HG03039 (cell line): ENCODE measurements at regions not wholly inside any gene's neighbourhood (a gene's known extent, or its start where the extent isn't known, plus 50 kb on each side); places are given as distances from the start of the nearest gene placed in this dataset.

ENCODE experiments used
- ATAC-seq: cut with Tn5 transposase; IDR thresholded peaks from one replicate; pipeline ENCODE4 v1.9.1; 2021; ENCODE audit warnings: mild to moderate bottlenecking, moderate library complexity; ENCODE audit not compliant: unreplicated experiment

GRCh38 chr4:58216461-58216860 is 1106.3 kb upstream of the IGFBP7 start:
- ATAC-seq: no peak

DNA sequence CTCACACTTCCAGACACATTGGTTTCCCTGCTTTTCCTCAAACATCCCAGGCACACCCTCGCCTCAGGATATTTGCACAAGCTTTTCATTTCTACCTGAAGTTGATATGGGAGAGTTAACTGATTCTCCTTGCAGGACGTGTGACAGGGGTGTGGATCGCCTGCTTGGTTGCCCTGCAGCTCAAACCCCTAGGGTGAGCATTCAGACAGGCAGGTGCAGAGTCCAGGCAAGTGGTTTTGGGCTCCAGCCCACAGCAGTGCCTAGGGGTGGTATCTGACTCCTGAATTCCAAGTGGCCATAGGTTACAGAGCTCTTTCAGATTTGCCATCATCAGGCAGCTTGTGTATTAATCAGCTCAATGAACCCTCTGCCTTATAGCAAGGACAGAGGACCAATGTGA is 1104.2 kb upstream of the IGFBP7 start:
- no peak for ATAC-seq

- no peak for ATAC-seq
Measured at GRCh38 chr4:58209551-58209950, 1099.4 kb upstream of the IGFBP7 start.

- ATAC-seq: no peak
Measured at GRCh38 chr4:58209001-58209400, 1098.8 kb upstream of the IGFBP7 start.

GRCh38 chr4:58205446-58206235 is 1095.5 kb upstream of the IGFBP7 start:
- no peak for ATAC-seq

GRCh38 chr4:58192217-58192616 is 1082.0 kb upstream of the IGFBP7 start:
- ATAC-seq: no peak

GRCh38 chr4:58191109-58191508 is 1080.9 kb upstream of the IGFBP7 start:
- no peak for ATAC-seq

DNA sequence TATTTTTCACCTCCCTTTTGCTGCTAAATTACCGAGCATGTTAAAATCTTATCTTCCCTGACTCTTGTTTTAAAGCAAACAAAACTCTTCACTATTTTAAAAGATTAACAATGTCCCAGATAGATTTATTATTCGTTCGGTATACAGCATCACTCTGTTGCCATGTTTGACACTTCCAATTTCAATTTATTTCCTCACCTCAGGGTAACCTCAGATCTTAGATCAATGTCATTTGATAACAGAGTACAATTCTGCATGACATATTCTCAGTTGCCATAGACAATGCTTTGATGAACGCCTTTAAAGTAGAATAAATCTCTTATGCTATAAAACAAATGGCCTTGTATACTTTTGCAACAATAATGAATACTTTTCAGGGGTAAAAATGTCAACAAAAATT is 1078.1 kb upstream of the IGFBP7 start:
- ATAC-seq: no peak

GRCh38 chr4:58175024-58175423 is 1064.8 kb upstream of the IGFBP7 start:
- ATAC-seq: no peak

GRCh38 chr4:58166490-58166889 is 1056.3 kb upstream of the IGFBP7 start:
- no peak for ATAC-seq

- no peak for ATAC-seq
Measured at GRCh38 chr4:58163156-58163555, 1053.0 kb upstream of the IGFBP7 start.

- ATAC-seq: no peak
Measured at GRCh38 chr4:58149404-58150085, 1039.4 kb upstream of the IGFBP7 start.

GRCh38 chr4:58144721-58145120 is 1034.5 kb upstream of the IGFBP7 start:
- ATAC-seq: no peak

DNA sequence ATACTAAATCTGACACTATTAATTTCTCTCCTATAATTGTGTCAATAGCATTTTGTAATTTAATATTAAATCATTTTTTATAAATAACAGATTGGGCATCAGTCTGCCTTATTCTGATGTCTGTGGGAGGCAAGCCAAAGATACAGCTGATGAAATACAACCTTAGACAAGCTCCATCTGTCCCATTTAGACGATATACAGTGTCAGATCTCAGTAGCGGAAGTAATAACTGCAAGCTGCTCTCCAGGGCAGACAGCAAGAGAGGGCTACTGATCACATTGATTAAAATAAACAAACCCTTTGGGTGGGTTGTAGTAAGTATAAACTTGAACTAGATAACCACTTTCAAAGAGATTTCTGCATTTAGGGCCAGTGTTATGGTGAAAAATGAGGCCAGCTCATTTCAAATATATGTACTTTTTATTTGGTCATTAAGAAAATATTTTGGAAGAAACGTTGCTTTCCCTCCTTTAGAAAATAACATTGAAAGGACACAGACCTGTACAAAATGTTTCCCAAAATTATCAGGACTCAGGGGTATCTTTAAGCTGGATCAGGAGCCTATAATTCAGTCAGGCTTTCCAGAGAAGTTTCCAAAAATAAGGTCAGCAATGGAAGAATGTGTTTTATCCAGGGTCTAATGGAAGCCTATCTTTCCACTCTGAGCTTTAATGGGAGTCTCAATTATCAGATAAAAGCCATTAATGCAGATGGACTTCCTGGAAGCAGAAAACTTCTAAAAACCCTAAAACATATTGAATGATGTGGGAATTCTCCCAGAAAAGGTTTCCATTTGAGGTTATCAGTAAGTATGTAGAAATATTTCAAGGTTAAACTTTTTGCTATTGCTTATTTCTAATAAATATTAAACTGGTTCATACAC is 1028.8 kb upstream of the IGFBP7 start:
- no peak for ATAC-seq

DNA sequence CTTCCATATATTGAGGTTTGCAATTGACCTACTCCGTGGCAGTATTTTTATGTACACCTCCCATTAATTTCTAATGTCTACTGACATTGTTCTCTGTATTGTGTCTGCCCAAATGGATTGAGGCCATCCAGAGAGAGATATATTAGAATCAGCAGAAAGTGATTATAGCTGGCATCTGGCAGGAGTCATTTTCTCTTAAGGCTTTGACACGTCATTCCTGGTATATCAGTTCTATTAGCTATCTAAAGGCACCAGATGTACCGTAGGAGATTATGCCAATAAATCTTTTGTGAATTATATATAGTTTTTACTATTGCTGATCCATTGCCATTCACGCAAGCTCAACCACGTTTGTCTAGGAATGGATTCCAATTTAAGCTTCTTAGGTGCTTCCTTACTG is 1026.4 kb upstream of the IGFBP7 start:
- no peak for ATAC-seq

GRCh38 chr4:58127680-58128079 is 1017.5 kb upstream of the IGFBP7 start:
- ATAC-seq: no peak

DNA sequence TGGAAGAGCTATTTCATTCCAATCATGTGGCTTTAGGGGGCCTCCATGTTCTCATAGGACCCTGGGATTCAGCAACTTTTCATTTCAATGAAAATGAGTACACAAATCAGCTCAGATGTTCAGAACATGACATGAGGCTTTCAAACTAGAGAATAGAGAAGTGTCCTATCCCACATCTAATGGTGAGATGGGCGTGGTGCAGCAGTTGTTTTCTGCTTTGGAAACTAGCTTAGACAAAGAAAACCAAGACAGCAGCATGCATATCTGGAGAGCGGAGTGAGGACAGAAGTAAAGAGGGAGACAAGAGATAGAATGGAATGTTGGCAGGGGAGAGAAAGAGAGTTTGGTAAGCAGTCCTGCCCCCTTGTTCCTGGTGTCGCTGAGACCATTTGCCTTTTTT is 1009.1 kb upstream of the IGFBP7 start:
- no peak for ATAC-seq

DNA sequence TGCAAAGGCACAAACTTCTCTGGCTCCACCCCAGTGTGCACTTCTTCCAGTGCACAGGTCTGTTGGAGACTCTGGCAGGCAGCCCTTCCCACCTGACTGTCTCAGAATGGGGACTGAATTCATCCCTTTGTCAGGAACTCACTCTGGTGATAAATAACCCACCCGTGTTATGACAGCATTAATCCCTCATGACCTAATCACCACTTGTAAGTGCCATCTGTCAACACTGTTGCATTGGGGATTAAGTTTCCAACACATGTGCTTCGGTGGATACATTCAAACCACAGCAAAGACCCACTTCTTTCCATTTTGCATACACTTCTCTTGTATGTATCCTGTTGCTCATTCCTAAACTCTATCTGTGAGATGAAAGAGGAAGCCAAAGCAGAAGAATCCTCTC is 1002.9 kb upstream of the IGFBP7 start:
- no peak for ATAC-seq

DNA sequence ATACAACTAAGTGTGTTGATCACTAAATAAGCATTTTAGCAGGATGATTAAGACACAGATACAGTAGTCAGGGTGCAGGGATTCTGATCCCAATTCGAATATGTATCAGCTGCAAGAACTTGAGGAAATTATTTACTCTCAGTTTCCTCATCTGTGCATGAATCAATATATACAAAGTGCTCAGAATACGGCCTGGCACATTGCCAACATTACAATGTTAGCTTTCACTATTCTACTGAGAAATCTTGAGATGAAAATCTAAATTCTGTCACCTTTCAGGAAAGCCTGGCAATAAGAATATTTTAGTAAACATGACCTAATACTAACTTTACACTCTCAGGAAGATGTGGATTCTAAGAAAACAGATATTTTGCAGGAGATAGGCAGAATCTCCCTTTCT is 1001.6 kb upstream of the IGFBP7 start:
- no peak for ATAC-seq

DNA sequence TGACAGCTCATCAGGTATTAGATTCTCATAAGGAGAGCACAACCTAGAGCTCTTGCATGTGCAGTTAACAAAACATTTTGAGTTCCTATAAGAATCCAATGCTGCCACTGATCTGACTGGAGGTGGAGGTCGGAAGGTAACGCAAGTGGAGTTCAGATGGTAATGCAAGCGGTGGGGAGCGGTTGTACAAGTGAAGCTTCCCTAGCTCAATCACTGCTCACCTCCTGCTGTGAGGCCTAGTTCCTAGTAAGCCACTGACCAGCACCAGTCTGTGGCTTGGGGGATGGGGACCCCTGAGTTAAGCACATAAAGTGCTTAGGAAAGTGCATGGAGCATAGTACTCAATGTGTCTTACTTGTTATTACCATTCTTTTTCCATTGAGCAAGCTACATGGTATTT is 983.2 kb upstream of the IGFBP7 start:
- ATAC-seq: no peak

- ATAC-seq: no peak
Measured at GRCh38 chr4:58090539-58090938, 980.4 kb upstream of the IGFBP7 start.

DNA sequence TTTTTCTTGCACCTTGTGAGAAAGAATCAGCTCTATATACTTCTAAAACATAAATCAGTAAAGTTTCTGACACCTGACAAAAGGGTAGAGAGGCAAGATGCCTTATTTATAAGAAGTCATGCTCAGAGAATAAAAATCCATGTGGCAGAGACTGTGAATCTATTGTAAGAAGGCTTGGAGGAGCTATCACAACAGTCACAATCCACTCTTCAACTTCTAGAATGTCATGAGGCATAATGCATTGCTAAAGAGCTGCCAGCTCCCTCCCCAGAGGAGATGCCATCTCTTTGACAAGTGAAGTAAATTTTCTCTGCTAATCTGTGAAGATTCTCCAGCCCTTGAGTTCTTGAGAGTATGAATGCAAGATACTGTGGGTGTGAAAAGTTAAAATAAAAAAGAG is 971.2 kb upstream of the IGFBP7 start:
- ATAC-seq: no peak
